Fibroblast of lung (primary cell): ENCODE measurements at regions not wholly inside any gene's neighbourhood (a gene's known extent, or its start where the extent isn't known, plus 50 kb on each side); places are given as distances from the start of the nearest gene placed in this dataset.

Experiments used
- DNase-seq, 2 donors: peaks; one replicate each; pipeline versions ENCODE4 v3.0.0 to v3.0.0-alpha.2; 2010; ENCODE audit warnings: low read depth in 2 of 2
- H2AFZ ChIP-seq: 2 replicates; pipeline ENCODE4 v1.5.1; 2012; ENCODE audit warnings: low read length, control low read depth, inconsistent platforms
- H3K27ac ChIP-seq: 2 replicates; pipeline ENCODE4 v1.5.1; 2011; ENCODE audit warnings: low read length, control low read depth; ENCODE audit not compliant: insufficient read depth
- H3K27me3 ChIP-seq: 2 replicates; pipeline ENCODE4 v1.5.1; 2011; ENCODE audit warnings: mild to moderate bottlenecking, low read length; ENCODE audit not compliant: control insufficient read depth, insufficient read depth
- H3K36me3 ChIP-seq: 2 replicates; pipeline ENCODE4 v1.5.1; 2011; ENCODE audit warnings: low read length; ENCODE audit not compliant: control insufficient read depth, insufficient read depth
- H3K4me1 ChIP-seq: 2 replicates; pipeline ENCODE4 v1.5.1; 2011; ENCODE audit warnings: low read length; ENCODE audit not compliant: control insufficient read depth, insufficient read depth; ENCODE audit errors: extremely low read depth
- H3K4me2 ChIP-seq: 2 replicates; pipeline ENCODE4 v1.5.1; 2011; ENCODE audit warnings: low read length, control low read depth; ENCODE audit not compliant: insufficient read depth; ENCODE audit errors: extremely low read depth
- H3K4me3 ChIP-seq, 4 experiments: fragments of 200-600 bp in 1 of 4; sonication (generic) in 1 of 4; replicated peaks in 1 of 4; 2 replicates each; pipeline ENCODE4 v1.5.1; 2011 to 2016; ENCODE audit warnings: low read length in 4 of 4, low read depth in 3 of 4, mild to moderate bottlenecking in 3 of 4, control low read depth in 2 of 4, inconsistent platforms in 1 of 4, mixed read lengths in 1 of 4; ENCODE audit not compliant: insufficient read depth in 1 of 4; ENCODE audit errors: control extremely low read depth in 1 of 4
- H3K79me2 ChIP-seq: 2 replicates; pipeline ENCODE4 v1.5.1; 2012; ENCODE audit warnings: mild to moderate bottlenecking, low read length, inconsistent platforms; ENCODE audit not compliant: control insufficient read depth, insufficient read depth
- H3K9ac ChIP-seq: 2 replicates; pipeline ENCODE4 v1.5.1; 2011; ENCODE audit warnings: mild to moderate bottlenecking, low read length, control low read depth; ENCODE audit not compliant: insufficient read depth
- H3K9me3 ChIP-seq: 2 replicates; pipeline ENCODE4 v1.5.1; 2012; ENCODE audit warnings: low read depth, low read length; ENCODE audit not compliant: control insufficient read depth, insufficient read depth
- H4K20me1 ChIP-seq: 2 replicates; pipeline ENCODE4 v1.5.1; 2011; ENCODE audit warnings: low read length; ENCODE audit not compliant: control insufficient read depth, insufficient read depth; ENCODE audit errors: extremely low read depth
- CTCF ChIP-seq, 2 donors: IDR thresholded peaks in 1 of 2; conservative IDR thresholded peaks in 1 of 2; 1 replicate in 1 of 2; 2 replicates in 1 of 2; pipeline ENCODE4 v1.5.1; 2011 to 2012; ENCODE audit warnings: low read length in 2 of 2, control low read depth in 1 of 2, inconsistent platforms in 1 of 2, low read depth in 1 of 2, mild to moderate bottlenecking in 1 of 2
- EZH2 ChIP-seq: IDR thresholded peaks from 2 replicates; pipeline ENCODE4 v1.5.1; 2012; ENCODE audit warnings: low read length, control low read depth, mild to moderate bottlenecking; ENCODE audit errors: missing control alignments

GRCh38 chr2:179354739-179355537 lies 90.3 kb upstream of the SESTD1 start:
- Histone ChIP-seq H3K4me2 (no peak overlapping the region), H3K4me1 (no peaks in the 10 kb centered on the region), H3K36me3 (no peaks in the 10 kb centered on the region), H3K9ac (no peak overlapping the region), H3K27me3 (no peaks in the 10 kb centered on the region), H3K9me3 (no peaks in the 10 kb centered on the region), H3K4me3 (no peak overlapping the region), H2AFZ (no peak overlapping the region), H3K79me2 (no peaks in the 10 kb centered on the region), H3K27ac (no peak overlapping the region), H4K20me1 (no peaks in the 10 kb centered on the region)
- peak in 1 of 2 donors; percentile 38 for DNase-seq
- TF ChIP-seq EZH2 (no peak), CTCF (conservative IDR thresholded peaks at IDR 0.05 in 1 of 2, IDR thresholded peaks at IDR 0.05 in 1 of 2; ENCODE audit: low read depth in 1 of 2, low read length in 2 of 2) (peak in 1 of 2 donors; percentile 50)

- Histone ChIP-seq H3K9ac (no peak overlapping the region), H3K27me3 (no peaks in the 10 kb centered on the region), H3K4me2 (no peak overlapping the region), H3K9me3 (no peaks in the 10 kb centered on the region), H3K4me3 (no peak overlapping the region), H4K20me1 (no peaks in the 10 kb centered on the region), H2AFZ (no peak overlapping the region), H3K4me1 (no peaks in the 10 kb centered on the region), H3K36me3 (no peaks in the 10 kb centered on the region), H3K27ac (no peak overlapping the region), H3K79me2 (no peaks in the 10 kb centered on the region)
- DNase-seq, result no peak
- TF ChIP-seq EZH2, result no peak
These were observed 89.7 kb upstream of the SESTD1 start for GRCh38 chr2:179354296-179354695.

- Histone ChIP-seq H3K4me2 (no peak overlapping the region), H3K4me3 (no peak overlapping the region), H4K20me1 (no peaks in the 10 kb centered on the region), H3K27ac (no peak overlapping the region), H3K9ac (no peak overlapping the region), H3K36me3 (no peaks in the 10 kb centered on the region), H3K27me3 (no peaks in the 10 kb centered on the region), H3K4me1 (no peaks in the 10 kb centered on the region), H3K9me3 (no peaks in the 10 kb centered on the region), H2AFZ (no peak overlapping the region), H3K79me2 (no peaks in the 10 kb centered on the region)
- no peak for DNase-seq
- TF ChIP-seq CTCF (conservative IDR thresholded peaks at IDR 0.05 in 1 of 2, IDR thresholded peaks at IDR 0.05 in 1 of 2; ENCODE audit: low read depth in 1 of 2, low read length in 2 of 2) (no peak), EZH2 (no peak)
These were observed 87.5 kb upstream of the SESTD1 start for GRCh38 chr2:179352181-179352580.
